H1 (cell line): ENCODE measurements at regions not wholly inside any gene's neighbourhood (a gene's known extent, or its start where the extent isn't known, plus 50 kb on each side); places are given as distances from the start of the nearest gene placed in this dataset.

Source experiments
- CTCF ChIA-PET: fragments of 300-600 bp; sonication (Branson Sonifier 250); formaldehyde crosslinking; loops from one replicate; lab custom pipeline; 2021; ENCODE audit not compliant: partially characterized antibody; lab: Charles Lee
- POLR2A ChIA-PET: fragments of 300-600 bp; sonication (Branson Sonifier 250); formaldehyde crosslinking; loops from one replicate; lab custom pipeline; 2021; ENCODE audit warnings: inconsistent platforms; ENCODE audit not compliant: partially characterized antibody; lab: Charles Lee
- DNase-seq, 2 experiments: peaks; one replicate each; pipeline versions ENCODE4 v3.0.0 to v3.0.0-alpha.2; 2010 to 2022; ENCODE audit warnings: low spot score in 2 of 2, low read depth in 1 of 2, mixed read lengths in 1 of 2
- FAIRE-seq: peaks from 2 replicates; lab custom pipeline; 2011; peaks lifted over from hg19 to GRCh38; lab: Jason Lieb, UNC
- H2AFZ ChIP-seq: 2 replicates; pipeline ENCODE4 v1.8.1; 2012; ENCODE audit warnings: low read length, inconsistent platforms
- H2AK5ac ChIP-seq: 2 replicates; pipeline ENCODE4 v1.6.1; 2013; ENCODE audit warnings: low read depth, low read length
- H2BK120ac ChIP-seq: replicated peaks from 2 replicates; pipeline ENCODE3; 2013; ENCODE audit warnings: low read depth, low read length, inconsistent platforms
- H2BK12ac ChIP-seq: 2 replicates; pipeline ENCODE4 v1.6.1; 2013; ENCODE audit warnings: low read depth, low read length
- H2BK15ac ChIP-seq: 2 replicates; pipeline ENCODE4 v1.6.1; 2013; ENCODE audit warnings: low read length
- H2BK20ac ChIP-seq: 2 replicates; pipeline ENCODE4 v1.6.1; 2013; ENCODE audit warnings: low read length
- H2BK5ac ChIP-seq: 2 replicates; pipeline ENCODE4 v1.6.1; 2013; ENCODE audit warnings: low read depth, low read length
- H3K14ac ChIP-seq: 2 replicates; pipeline ENCODE4 v1.6.1; 2013; ENCODE audit warnings: inconsistent platforms; ENCODE audit not compliant: insufficient read length
- H3K18ac ChIP-seq: 2 replicates; pipeline ENCODE4 v1.6.1; 2013; ENCODE audit warnings: low read length; ENCODE audit errors: extremely low read depth
- H3K23ac ChIP-seq: 2 replicates; pipeline ENCODE4 v1.6.1; 2013; ENCODE audit warnings: inconsistent platforms; ENCODE audit not compliant: insufficient read length
- H3K23me2 ChIP-seq: 2 replicates; pipeline ENCODE4 v1.6.1; 2013; ENCODE audit warnings: low read depth, low read length
- H3K27ac ChIP-seq: 2 replicates; pipeline ENCODE4 v1.6.1; 2011; ENCODE audit warnings: low read depth, low read length, inconsistent platforms
- H3K27me3 ChIP-seq, 4 experiments: replicated peaks in 1 of 4; 1 replicate in 1 of 4; 2 replicates in 3 of 4; pipeline versions ENCODE4 v1.6.1 to v1.8.1; 2011 to 2013; ENCODE audit warnings: low read length in 3 of 4, mild to moderate bottlenecking in 3 of 4, inconsistent platforms in 2 of 4, mixed read lengths in 2 of 4, moderate library complexity in 1 of 4; ENCODE audit not compliant: control insufficient read depth in 3 of 4, insufficient read depth in 3 of 4; ENCODE audit errors: extremely low read depth in 1 of 4
- H3K36me3 ChIP-seq, 4 experiments: 2 replicates each; pipeline versions ENCODE4 v1.6.1 to v1.8.1; 2011 to 2013; ENCODE audit warnings: mild to moderate bottlenecking in 4 of 4, low read length in 3 of 4, moderate library complexity in 2 of 4, control low read depth in 1 of 4, inconsistent platforms in 1 of 4; ENCODE audit not compliant: insufficient read depth in 4 of 4, control insufficient read depth in 2 of 4
- H3K4ac ChIP-seq: replicated peaks from 2 replicates; pipeline ENCODE3; 2013; ENCODE audit warnings: low read length, low read depth, mixed read lengths, inconsistent platforms; ENCODE audit not compliant: insufficient read length
- H3K4me1 ChIP-seq, 4 experiments: replicated peaks in 1 of 4; 1 replicate in 1 of 4; 2 replicates in 3 of 4; pipeline versions ENCODE4 v1.6.1 to v1.8.1; 2011 to 2013; ENCODE audit warnings: low read length in 3 of 4, inconsistent platforms in 2 of 4, mixed read lengths in 1 of 4; ENCODE audit not compliant: insufficient read depth in 4 of 4, control insufficient read depth in 3 of 4
- H3K4me2 ChIP-seq, 2 experiments: 2 replicates each; pipeline versions ENCODE4 v1.6.1 to v1.8.1; 2011 to 2013; ENCODE audit warnings: low read depth in 2 of 2, low read length in 2 of 2, control low read depth in 1 of 2, inconsistent platforms in 1 of 2, mild to moderate bottlenecking in 1 of 2; ENCODE audit not compliant: insufficient read depth in 1 of 2
- H3K4me3 ChIP-seq, 4 experiments: fragments of 200-600, 300-600 bp in 1 of 4; sonication (generic), shearing (Covaris generic), sonication (Bioruptor Twin) in 1 of 4; 2 replicates each; pipeline versions ENCODE4 v1.5.1 to v1.8.1; 2011 to 2016; ENCODE audit warnings: low read length in 4 of 4, low read depth in 3 of 4, control low read depth in 2 of 4, inconsistent platforms in 2 of 4, mild to moderate bottlenecking in 2 of 4, mixed read lengths in 1 of 4, moderate library complexity in 1 of 4; ENCODE audit not compliant: insufficient read depth in 2 of 4; ENCODE audit errors: extremely low read depth in 1 of 4
- H3K56ac ChIP-seq: replicated peaks from 2 replicates; pipeline ENCODE3; 2013; ENCODE audit warnings: low read depth, mild to moderate bottlenecking, mixed read lengths, low read length, inconsistent platforms; ENCODE audit not compliant: insufficient read length
- H3K79me1 ChIP-seq: 2 replicates; pipeline ENCODE4 v1.6.1; 2013; ENCODE audit warnings: low read depth, low read length, control low read depth
- H3K79me2 ChIP-seq, 2 experiments: 2 replicates each; pipeline versions ENCODE4 v1.6.1 to v1.8.1; 2012 to 2013; ENCODE audit warnings: low read length in 2 of 2, mild to moderate bottlenecking in 2 of 2, inconsistent platforms in 1 of 2; ENCODE audit not compliant: insufficient read depth in 2 of 2, control insufficient read depth in 1 of 2
- H3K9ac ChIP-seq, 4 experiments: replicated peaks in 1 of 4; 1 replicate in 1 of 4; 2 replicates in 3 of 4; pipeline versions ENCODE4 v1.6.1 to v1.8.1; 2011 to 2013; ENCODE audit warnings: low read depth in 3 of 4, low read length in 3 of 4, control low read depth in 2 of 4, mild to moderate bottlenecking in 2 of 4, moderate library complexity in 2 of 4, inconsistent platforms in 1 of 4; ENCODE audit errors: extremely low read depth in 1 of 4
- H3K9me3 ChIP-seq, 2 experiments: 2 replicates each; pipeline versions ENCODE4 v1.6.1 to v1.8.1; 2012 to 2013; ENCODE audit warnings: mild to moderate bottlenecking in 2 of 2, moderate library complexity in 2 of 2, control low read depth in 1 of 2, inconsistent platforms in 1 of 2, low read depth in 1 of 2, low read length in 1 of 2, mixed read lengths in 1 of 2; ENCODE audit not compliant: insufficient read depth in 2 of 2
- H4K20me1 ChIP-seq, 2 experiments: replicated peaks in 1 of 2; 2 replicates each; pipeline versions ENCODE3 to v1.8.1; 2011 to 2013; ENCODE audit warnings: inconsistent platforms in 2 of 2, low read length in 2 of 2, mild to moderate bottlenecking in 1 of 2; ENCODE audit not compliant: insufficient read depth in 2 of 2, control insufficient read depth in 1 of 2
- H4K5ac ChIP-seq: 2 replicates; pipeline ENCODE4 v1.6.1; 2013; ENCODE audit warnings: low read length, low read depth, mixed read lengths, inconsistent platforms; ENCODE audit not compliant: insufficient read length
- H4K8ac ChIP-seq: 2 replicates; pipeline ENCODE4 v1.8.0; 2013; ENCODE audit warnings: mild to moderate bottlenecking, moderate library complexity, low read length, inconsistent platforms; ENCODE audit not compliant: insufficient read depth; ENCODE audit errors: extremely low read depth
- H4K91ac ChIP-seq: replicated peaks from 2 replicates; pipeline ENCODE3; 2013; ENCODE audit warnings: low read length, mixed read lengths, inconsistent platforms; ENCODE audit not compliant: insufficient read length
- BACH1 ChIP-seq: IDR thresholded peaks from 2 replicates; pipeline ENCODE4 v1.6.1; 2012; ENCODE audit warnings: low read length, improper control_type of control experiment
- CBX5 ChIP-seq: fragments of 300-800, 300-1000 bp; sonication (generic); IDR thresholded peaks from 2 replicates; pipeline ENCODE4 v1.7.1; 2016; ENCODE audit warnings: antibody characterized with exemption, low read length, low read depth
- CBX8 ChIP-seq: fragments of 300-800, 300-1000 bp; sonication (generic); IDR thresholded peaks from 2 replicates; pipeline ENCODE4 v1.7.1; 2016; ENCODE audit warnings: low read depth, low read length, borderline replicate concordance
- CEBPB ChIP-seq: IDR thresholded peaks from 2 replicates; pipeline ENCODE4 v1.6.1; 2012; ENCODE audit warnings: low read depth, low read length
- CHD1 ChIP-seq: IDR thresholded peaks from 2 replicates; pipeline ENCODE4 v1.6.1; 2012; ENCODE audit warnings: low read depth, low read length, improper control_type of control experiment
- CHD2 ChIP-seq: IDR thresholded peaks from 2 replicates; pipeline ENCODE4 v1.6.1; 2012; ENCODE audit warnings: low read length, improper control_type of control experiment
- KDM5A ChIP-seq: fragments of 200-600 bp; IDR thresholded peaks from 2 replicates; pipeline ENCODE4 v1.7.1; 2012; ENCODE audit warnings: mild to moderate bottlenecking, low read length, inconsistent platforms, mixed read lengths
- PHF8 ChIP-seq: fragments of 200-600 bp; sonication (generic); conservative IDR thresholded peaks from 2 replicates; pipeline ENCODE4 v1.7.1; 2012; ENCODE audit warnings: low read depth, mild to moderate bottlenecking, inconsistent platforms, low read length, moderate library complexity
- POLR2A ChIP-seq, 2 experiments: IDR thresholded peaks; 1 replicate in 1 of 2; 2 replicates in 1 of 2; pipeline ENCODE4 v1.6.1; 2011; ENCODE audit warnings: low read depth in 2 of 2, low read length in 2 of 2, mild to moderate bottlenecking in 2 of 2; ENCODE audit errors: control extremely low read depth in 1 of 2
- POU5F1 ChIP-seq: IDR thresholded peaks from 2 replicates; pipeline ENCODE4 v1.6.1; 2011; ENCODE audit warnings: low read depth, mild to moderate bottlenecking, low read length, moderate library complexity
- RFX5 ChIP-seq: IDR thresholded peaks from 2 replicates; pipeline ENCODE4 v1.6.1; 2011; ENCODE audit warnings: low read depth, low read length, improper control_type of control experiment, borderline replicate concordance
- RXRA ChIP-seq: IDR thresholded peaks from 2 replicates; pipeline ENCODE4 v1.6.1; 2011; ENCODE audit warnings: low read depth, mild to moderate bottlenecking, low read length, moderate library complexity; ENCODE audit not compliant: insufficient read depth
- SAP30 ChIP-seq: fragments of 300-600 bp; sonication (generic); IDR thresholded peaks from 2 replicates; pipeline ENCODE4 v1.7.1; 2012; ENCODE audit warnings: low read length, moderate library complexity, mild to moderate bottlenecking, inconsistent platforms; ENCODE audit not compliant: insufficient read depth, insufficient replicate concordance
- SP1 ChIP-seq: IDR thresholded peaks from 2 replicates; pipeline ENCODE4 v1.6.1; 2011; ENCODE audit warnings: low read depth, low read length
- SP4 ChIP-seq: IDR thresholded peaks from 2 replicates; pipeline ENCODE4 v1.6.1; 2012; ENCODE audit warnings: low read length, inconsistent platforms
- TAF1 ChIP-seq: IDR thresholded peaks from 2 replicates; pipeline ENCODE4 v1.6.1; 2011; ENCODE audit warnings: mild to moderate bottlenecking, low read depth, low read length
- TCF12 ChIP-seq: IDR thresholded peaks from 2 replicates; pipeline ENCODE4 v1.6.1; 2011; ENCODE audit warnings: low read depth, mild to moderate bottlenecking, low read length
- WGBS, 2 experiments: shearing (Covaris generic) in 1 of 2; methylation state at CpG; one replicate each; pipeline versions ENCODE4 v1.1.6 to v1.1.7; 2013 to 2015; ENCODE audit warnings: low lambda C conversion rate in 2 of 2, mixed read lengths in 2 of 2, inconsistent platforms in 1 of 2, low coverage in 1 of 2, missing lambda C conversion rate in 1 of 2; ENCODE audit not compliant: insufficient replicate concordance in 2 of 2, insufficient coverage in 1 of 2, insufficient read length in 1 of 2; ENCODE audit errors: extremely low coverage in 1 of 2, missing lambda C conversion rate in 1 of 2; 5-methylcytosine and 5-hydroxymethylcytosine counted together

- H2BK120ac ChIP-seq, result no peak overlapping the region
- no peak overlapping the region for H3K9ac ChIP-seq
- no peak overlapping the region for H2AK5ac ChIP-seq
- no peak overlapping the region for H2BK12ac ChIP-seq
- H2BK15ac ChIP-seq, result no peak overlapping the region
- no peak overlapping the region for H2BK20ac ChIP-seq
- TF ChIP-seq PHF8 (no peak), SAP30 (no peak), RFX5 (no peak), TAF1 (no peak), BACH1 (no peak), SP4 (no peak), KDM5A (no peak), POLR2A (IDR thresholded peaks at IDR 0.05; ENCODE audit: control extremely low read depth in 1 of 2, low read depth in 2 of 2, low read length in 2 of 2) (no peak), CHD1 (no peak), SP1 (no peak), CEBPB (no peak), CBX8 (no peak), RXRA (no peak), CHD2 (no peak), TCF12 (no peak), CBX5 (no peak), POU5F1 (no peak)
- TF ChIP-seq, all 59 proteins: peak for 0
- 95% methylated on average over 17 of the region's 17 CpGs; no CpG with 5 or more reads in 1 of the 2 experiments for WGBS, 2 experiments
- no peak overlapping the region for H2AFZ ChIP-seq
- no peak overlapping the region for H4K5ac ChIP-seq
- H3K18ac ChIP-seq, result no peak overlapping the region
- no peak overlapping the region for H3K27ac ChIP-seq
- no peak for DNase-seq
- H3K23me2 ChIP-seq, result no peaks in the 10 kb centered on the region; the same call in 1 of the 2 replicates
- no peaks in the 10 kb centered on the region for H3K36me3 ChIP-seq
- ChIA-PET POLR2A (no interaction called here), CTCF (interaction anchor here (0.7 to 2.3 kb wide), 5 partner anchors 8 to 203 kb away, joined by 3 to 5 read pairs (median 3); no protein-coding TSS in a partner anchor)
- no peak overlapping the region for H3K56ac ChIP-seq
- no peak overlapping the region for H4K91ac ChIP-seq
- no peaks in the 10 kb centered on the region for H3K79me2 ChIP-seq
- H3K23ac ChIP-seq, result no peak overlapping the region
- no peak overlapping the region for H4K8ac ChIP-seq
- H2BK5ac ChIP-seq, result no peak overlapping the region
- H3K4me2 ChIP-seq, result no peak overlapping the region
- no peaks in the 10 kb centered on the region for H3K79me1 ChIP-seq
- H3K4me1 ChIP-seq, result no peaks in the 10 kb centered on the region
- no peak for FAIRE-seq
- H3K4me3 ChIP-seq, result no peak overlapping the region
- H4K20me1 ChIP-seq, result no peaks in the 10 kb centered on the region
- no peaks in the 10 kb centered on the region for H3K27me3 ChIP-seq
- H3K14ac ChIP-seq, result no peak overlapping the region
- peaks cover 3 to 6% of the 10 kb centered on the region in 2 experiments; a peak in 3 of 4 replicates for H3K9me3 ChIP-seq
- no peak overlapping the region for H3K4ac ChIP-seq
These were observed 496.2 kb upstream of the ADAMTS16 start for GRCh38 chr5:4643960-4644359.
